ENCODE measurements at regions not wholly inside any gene's neighbourhood (a gene's known extent, or its start where the extent isn't known, plus 50 kb on each side); places are given as distances from the start of the nearest gene placed in this dataset.

DNA sequence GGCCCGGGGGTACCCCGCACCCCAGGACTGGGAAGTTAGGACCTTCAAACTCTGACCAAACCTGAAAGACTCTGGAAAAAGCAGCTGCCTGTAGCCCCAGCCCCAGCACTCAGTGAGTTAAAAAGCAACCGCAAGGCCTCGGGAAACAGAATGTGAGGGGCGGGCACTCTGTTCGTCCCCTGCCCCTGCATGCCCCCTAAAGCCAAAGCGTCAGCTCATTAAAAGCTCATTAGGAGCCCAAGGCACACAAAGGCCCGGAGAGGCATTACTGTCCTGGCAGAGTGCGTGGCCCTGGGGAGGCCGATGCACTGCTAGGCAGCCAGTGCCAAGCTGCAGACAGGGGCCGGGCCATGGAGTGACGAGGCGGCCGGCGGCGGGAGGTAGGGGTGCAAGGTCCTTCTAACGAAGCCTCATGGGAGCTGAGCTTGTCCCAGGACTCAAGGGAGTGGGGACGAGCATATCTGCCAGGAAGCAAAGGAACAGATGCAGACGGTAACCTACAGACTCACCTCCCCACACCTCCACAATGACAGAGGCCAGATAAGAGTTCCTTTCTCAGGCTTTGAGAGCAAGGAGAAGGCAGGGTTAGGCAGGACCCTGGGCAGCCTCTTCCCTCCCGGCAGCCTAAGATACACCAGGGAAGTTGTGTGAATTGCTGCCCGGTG lies 116.8 kb downstream of the ENGASE start:
- TF ChIP-seq, protein P1, sequence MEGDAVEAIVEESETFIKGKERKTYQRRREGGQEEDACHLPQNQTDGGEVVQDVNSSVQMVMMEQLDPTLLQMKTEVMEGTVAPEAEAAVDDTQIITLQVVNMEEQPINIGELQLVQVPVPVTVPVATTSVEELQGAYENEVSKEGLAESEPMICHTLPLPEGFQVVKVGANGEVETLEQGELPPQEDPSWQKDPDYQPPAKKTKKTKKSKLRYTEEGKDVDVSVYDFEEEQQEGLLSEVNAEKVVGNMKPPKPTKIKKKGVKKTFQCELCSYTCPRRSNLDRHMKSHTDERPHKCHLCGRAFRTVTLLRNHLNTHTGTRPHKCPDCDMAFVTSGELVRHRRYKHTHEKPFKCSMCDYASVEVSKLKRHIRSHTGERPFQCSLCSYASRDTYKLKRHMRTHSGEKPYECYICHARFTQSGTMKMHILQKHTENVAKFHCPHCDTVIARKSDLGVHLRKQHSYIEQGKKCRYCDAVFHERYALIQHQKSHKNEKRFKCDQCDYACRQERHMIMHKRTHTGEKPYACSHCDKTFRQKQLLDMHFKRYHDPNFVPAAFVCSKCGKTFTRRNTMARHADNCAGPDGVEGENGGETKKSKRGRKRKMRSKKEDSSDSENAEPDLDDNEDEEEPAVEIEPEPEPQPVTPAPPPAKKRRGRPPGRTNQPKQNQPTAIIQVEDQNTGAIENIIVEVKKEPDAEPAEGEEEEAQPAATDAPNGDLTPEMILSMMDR (IDR thresholded peaks at IDR 0.05) = no peak
- TF ChIP-seq POLR2AphosphoS5 (IDR thresholded peaks at IDR 0.05) (no peak), EP300 (IDR thresholded peaks at IDR 0.05) (no peak)
